GM21717 (cell line): ENCODE measurements at regions not wholly inside any gene's neighbourhood (a gene's known extent, or its start where the extent isn't known, plus 50 kb on each side); places are given as distances from the start of the nearest gene placed in this dataset.
"Not testable (repeated sequence)": the region's sequence is repeated elsewhere in the genome, so short reads cannot be mapped to it uniquely, and the experiment has no call there.

Experiments
- ATAC-seq: cut with Tn5 transposase; IDR thresholded peaks from one replicate; pipeline ENCODE4 v1.9.1; 2021; ENCODE audit warnings: mild to moderate bottlenecking, moderate library complexity; ENCODE audit not compliant: unreplicated experiment

DNA sequence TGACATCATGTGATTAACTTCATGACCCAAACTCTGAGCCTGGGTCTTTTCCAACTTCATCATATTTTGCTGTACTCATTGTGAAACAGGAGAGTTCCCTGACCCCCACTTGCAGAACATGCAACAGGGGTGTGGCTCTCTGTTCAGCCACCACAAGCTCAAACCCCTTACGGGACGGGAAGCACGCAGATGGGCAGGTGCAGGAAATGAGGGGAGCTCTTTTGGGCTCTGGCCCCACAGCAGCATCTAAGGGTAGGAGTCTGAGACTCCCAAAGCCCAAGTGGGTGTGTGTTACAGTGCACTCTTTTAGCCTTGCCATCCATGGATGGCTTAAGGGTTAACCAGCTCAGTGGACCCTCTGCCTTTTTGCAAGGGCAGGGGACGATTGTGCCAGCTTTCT is 599.5 kb upstream of the SMIM31 start:
- no peak for ATAC-seq

DNA sequence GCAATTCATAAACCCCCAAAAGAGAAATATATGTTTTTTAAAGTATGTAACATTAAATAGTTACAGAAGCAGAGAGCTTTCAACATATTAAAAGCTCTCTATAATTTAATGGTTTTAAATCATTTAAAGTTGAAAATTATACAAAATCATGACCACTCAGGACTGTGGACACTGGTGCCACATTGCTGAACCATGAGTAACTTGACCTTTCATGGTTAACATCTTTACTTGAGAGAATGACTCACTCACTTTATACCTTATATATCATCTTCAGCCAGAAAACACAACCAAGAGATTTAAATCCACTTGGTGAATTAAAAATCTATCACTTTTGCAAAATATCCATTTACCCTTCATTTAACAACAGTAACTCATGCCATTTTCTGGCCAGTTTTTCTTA is 584.3 kb upstream of the SMIM31 start:
- no peak for ATAC-seq

DNA sequence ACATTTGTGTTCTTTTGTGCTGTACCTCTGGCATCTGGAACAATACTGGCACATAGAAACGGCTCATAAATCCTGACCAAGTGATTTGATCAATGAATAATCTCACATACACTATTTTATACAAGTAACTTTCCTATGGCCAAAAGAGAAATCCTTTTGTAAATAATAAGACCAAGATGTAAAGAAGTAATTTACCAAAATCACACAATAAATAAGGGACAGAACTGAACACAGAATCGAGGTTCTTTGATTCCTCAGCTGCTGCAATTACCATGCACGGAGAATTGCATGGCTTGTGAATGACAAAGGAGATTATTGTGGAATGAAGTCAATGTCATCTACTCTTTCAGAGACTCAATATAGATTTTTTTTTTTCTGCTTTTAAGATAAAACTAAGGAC is 576.8 kb upstream of the SMIM31 start:
- ATAC-seq: no peak

DNA sequence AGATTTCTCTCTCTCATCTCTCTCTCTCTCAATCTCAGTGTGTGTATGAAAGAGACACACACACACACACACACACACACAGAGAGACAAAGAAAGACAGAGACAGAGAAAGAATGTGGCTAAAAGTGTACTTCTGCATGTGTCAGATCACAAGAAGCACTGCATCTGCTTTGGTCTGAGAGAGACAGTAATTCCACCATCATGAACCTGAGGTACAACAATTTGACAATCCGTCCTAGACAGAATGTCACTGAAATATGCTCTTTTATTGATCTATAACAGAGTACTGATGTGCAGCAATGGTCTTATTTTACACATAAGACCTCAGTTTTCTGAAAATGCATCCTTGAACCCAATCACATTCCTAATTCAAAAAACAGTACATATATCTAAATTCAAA is 576.2 kb upstream of the SMIM31 start:
- ATAC-seq: no peak

DNA sequence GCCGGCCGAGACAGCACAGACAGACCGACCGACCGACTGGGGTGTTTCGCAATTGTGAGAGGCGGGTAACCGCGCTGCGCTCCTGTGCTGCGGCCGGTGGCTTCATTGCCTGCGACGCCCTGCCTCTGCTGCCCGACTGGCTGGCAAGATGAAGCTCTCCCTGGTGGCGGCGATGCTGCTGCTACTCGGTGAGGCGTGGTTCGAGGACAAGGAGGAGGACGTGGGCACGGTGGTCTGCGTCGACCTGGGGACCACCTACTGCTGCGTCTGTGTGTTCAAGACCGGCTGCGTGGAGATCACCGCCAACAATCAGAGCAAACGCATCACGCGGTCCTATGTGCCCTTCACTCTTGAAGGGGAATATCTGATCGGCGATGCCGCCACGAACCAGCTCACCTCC is 565.7 kb upstream of the SMIM31 start:
- ATAC-seq: no peak

DNA sequence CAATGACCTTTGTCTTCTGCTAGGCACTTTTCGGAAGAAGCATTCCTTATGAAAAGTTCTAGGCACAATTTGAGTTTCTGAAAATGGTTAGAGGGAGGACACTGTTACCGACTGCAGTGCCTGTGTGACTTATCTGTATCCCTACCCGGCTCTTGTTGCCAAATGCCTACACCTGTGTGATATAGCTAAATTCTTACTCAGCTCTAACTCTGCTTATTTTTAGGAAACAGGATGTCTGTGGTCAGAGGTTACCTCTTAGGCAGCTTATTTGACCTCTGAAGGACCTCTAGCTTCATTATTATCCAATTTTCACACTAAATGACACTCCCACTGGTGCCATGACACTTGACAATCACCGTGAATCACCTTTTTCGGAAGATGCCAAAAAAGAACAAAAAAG is 561.1 kb upstream of the SMIM31 start:
- no peak for ATAC-seq

DNA sequence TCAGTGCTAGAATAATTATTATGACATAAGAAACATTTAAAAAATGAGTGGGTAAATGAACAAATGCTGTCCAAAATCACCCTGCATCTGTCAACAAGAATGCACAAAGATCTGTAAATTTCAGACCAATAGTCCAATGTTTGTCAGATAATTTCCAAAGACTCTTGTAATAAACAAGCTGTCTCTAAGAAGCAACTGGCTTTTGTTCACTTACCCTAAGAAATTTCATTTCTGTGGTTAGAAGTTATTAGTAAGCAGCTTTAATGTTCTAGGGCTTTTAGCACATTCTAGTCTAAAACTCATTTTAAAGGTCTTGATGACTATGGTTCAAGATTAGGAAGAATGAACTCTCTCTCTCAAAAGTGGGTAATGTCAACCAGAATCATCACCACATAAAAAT is 560.3 kb upstream of the SMIM31 start:
- no peak for ATAC-seq

DNA sequence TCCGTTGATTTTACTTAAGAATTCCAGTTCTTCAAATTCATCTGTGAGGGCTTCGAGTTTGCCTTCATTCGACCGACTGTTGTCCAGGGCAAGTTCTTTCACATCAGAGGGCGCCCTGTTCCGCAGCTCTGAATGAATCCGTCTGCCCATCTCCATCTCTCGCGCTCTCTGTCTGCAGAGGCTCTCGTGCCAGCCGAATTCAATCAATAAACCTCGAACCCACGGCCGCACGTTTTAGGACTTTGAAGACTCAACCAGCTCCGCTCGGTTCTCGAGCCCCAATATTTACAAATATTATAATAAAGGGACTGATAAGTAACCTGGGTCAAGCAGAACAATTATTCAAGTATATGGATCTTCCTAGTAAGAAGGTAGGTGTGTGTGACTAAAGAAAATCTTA is 556.4 kb upstream of the SMIM31 start:
- no peak for ATAC-seq

DNA sequence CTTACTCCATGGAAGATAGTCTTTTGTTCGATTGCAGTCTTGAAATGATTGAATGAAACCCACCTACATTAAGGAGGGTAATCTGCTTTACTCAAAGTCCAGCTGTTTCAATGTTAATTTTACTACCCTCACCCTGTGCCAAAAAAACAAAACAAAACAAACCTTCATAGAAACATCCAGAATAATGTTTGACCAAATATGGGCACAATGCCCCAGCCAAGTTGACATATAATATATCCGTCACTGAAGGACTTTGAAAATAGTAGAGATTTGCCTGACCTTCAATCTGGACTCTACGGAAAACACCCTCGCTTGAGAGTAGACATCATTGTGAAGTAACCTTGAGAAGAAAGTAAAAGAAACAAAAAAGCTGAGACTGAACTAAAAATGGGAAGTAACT is 550.5 kb upstream of the SMIM31 start:
- ATAC-seq: no peak

DNA sequence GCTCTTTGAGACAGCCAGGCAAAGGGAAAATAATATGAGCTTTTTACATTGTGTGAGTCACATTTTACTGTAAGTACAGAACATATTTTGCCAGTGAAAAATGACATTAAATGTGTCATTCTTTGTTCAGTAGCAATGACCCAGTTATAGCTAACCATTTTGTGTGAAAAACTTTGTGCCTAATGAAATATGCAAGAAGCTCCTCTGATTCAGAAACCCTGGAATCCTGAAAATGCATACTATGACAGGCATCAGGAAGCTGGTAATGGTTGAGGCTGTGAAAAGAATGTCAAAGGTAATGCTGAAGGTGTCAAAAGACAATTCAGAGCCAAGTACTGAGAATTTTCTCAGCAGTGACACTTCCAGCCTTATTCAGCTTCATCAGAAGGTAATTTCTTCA is 549.5 kb upstream of the SMIM31 start:
- ATAC-seq: no peak

DNA sequence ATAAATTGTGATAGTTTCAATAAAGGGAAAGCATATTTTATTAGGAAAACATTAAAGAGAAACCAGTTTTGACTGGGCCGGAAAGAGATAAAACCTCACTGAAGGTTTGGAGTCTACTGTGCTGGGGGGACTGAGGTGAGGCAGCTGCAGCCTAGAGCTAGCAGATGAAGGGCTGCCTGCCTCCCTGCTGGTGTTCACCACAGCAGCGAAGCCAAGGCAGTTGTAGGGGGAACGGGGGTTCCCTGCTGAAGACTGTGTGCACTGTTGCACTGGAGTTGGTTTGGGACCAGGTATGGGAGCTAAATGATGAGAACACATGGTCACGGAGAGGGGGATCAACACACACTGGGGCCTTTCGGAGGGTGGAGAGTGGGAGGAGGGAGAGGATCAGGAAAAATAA is 546.5 kb upstream of the SMIM31 start:
- no peak for ATAC-seq

DNA sequence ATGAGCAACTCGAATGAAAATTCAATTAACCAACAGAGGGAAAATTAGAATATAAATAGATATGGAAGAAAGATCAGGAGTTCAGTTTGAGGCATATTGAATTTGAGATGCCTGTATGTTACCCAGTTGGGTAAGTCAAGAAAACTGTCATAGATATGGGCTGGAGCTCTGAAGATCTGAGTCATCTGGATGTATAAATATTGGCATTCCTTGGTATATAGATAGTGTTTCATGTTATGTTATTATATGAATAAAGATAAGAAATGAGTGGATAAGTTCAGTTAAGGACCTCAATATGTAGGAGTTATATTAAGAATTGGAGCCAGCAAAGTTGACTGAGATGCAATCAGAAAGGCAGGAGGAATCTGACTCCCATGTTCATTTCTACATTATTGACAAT is 543.6 kb upstream of the SMIM31 start:
- no peak for ATAC-seq

DNA sequence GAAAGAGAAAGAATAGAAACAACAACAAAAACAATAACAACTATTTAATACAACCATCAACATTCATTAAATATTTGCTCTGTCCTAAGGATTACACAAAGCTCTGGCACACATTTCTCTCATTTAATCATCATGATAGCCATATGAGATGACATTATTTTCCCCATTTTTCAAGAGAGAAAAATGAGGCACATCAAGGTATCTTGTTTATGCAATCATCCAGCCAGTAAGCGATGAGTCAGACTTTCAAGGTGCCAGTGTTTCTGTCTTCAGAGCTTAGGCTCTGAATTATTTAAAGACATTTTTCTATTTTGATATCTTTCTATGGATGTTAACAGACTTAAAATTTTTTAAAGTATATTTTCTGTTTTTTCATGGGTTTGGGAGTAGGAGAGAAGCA is 541.8 kb upstream of the SMIM31 start:
- no peak for ATAC-seq

DNA sequence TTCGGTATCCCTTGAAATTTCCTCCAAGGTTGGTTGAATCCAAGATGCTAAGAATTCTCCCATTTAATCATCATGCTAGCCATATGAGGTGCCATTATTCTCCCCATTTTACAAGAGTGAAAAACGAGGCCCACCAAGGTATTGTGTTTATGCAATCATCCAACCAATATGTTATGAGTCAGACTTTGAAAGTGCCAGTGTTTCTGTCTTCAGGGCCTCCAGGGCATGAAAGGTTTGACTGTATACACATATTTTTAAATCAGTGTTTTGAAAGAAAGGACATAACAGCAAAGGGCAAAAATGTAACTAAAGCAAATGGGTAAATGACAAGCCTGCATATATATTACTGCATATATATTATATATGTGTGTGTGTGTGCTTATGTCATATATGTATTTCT is 541.2 kb upstream of the SMIM31 start:
- ATAC-seq: no peak

DNA sequence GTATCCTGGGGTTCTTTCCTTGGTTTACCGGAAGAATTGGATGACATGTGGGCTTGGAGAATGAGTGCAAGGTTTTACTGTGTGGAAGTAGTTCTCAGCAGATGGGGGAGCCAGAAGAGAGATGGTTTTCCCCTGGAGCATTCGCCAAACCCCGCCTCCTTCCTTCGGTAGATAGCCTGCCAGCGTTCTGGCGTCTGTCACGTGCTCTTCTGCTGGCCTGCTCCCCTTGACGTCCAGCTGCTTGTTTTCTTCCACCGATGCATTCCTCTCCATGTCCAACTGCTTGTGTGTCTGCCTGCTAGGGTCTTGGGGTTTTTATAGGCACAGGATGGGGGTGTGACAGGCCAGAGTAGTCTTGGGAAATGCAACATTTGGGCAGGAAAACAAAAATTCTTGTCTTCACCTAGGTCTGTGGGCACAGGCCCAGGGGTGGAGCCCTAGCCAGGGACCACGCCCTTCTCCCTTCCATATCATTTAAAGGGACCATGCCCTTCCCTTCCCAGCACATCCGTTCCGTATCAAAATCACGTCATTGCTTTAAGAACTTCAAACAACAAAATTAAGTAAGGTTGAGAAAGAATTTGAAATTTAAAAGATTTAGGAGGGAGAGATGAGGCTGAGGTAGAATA is 538.7 kb upstream of the SMIM31 start:
- no peak for ATAC-seq

DNA sequence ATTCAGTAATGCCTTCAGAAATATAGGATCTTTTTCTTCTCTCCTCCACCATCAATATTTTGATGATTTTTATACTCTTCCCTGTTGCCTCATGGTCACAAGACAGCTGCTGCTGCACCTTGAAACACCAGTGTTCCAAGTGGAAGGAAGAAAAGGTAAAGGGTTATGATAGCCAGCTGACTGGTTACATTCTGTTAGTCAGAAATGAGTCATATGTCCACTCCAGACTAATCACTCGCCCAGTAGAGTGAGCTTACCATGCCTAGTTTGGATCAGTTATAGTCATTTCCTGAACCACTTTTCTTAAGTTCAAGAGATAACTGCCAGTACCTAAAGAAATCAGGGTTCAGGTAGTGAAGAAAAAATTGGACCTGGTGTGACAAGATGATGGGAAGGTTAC is 532.3 kb upstream of the SMIM31 start:
- ATAC-seq: no peak

DNA sequence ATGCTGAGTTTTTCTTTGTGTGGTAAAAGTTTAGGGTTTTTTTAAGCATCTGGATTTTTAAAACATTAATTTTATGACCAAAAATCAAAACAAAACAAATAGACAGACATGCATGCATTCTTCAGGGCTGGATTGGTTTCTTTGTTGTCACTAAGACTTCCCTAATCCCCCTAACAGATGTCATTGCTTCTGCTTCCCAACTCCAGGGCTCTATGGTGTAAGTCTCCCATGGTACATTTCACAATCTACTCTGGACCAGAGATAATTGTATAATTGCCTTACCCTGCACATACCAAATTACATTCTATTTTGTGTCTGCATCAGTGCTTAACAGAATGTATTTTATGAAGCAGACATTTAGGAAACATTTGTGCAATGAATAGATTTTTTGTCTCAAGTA is 529.1 kb upstream of the SMIM31 start:
- ATAC-seq: no peak

DNA sequence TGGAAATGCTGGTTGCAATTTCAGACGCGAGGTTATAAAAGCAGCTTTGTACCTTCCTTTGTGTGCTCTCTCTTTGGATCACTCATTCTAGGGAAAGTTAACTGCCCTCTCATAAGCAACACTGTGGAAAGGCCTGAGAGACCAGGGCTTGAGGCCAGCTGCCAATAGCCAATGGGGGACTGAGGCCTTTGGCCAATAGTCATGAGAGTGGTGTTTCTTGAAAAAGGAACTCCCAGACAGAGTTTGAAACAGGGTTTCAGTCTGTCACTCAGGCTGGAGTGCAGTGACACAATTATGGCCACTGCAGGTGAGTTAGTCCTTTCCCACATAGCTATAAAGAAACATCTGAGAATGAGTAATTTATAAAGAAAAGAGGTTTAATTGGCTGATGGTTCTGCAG is 524.7 kb upstream of the SMIM31 start:
- ATAC-seq: no peak

DNA sequence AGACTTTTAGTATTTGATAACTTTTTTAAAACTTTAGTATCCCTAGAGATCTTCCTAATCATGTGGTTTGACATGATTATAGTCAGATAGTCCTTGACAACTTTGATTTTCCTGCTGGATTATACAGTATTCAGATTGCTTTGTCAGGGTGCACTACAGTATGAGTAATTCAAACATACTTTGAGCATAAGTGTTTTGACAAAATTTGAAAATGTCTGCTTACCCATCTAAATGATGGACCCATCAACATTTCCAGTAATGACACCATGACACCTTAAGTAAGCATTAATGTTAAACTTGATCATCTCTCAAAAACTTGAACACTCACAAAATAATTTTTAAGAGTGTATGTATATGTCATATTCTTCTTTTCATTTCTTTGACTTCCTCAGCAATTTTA is 514.5 kb upstream of the SMIM31 start:
- no peak for ATAC-seq

DNA sequence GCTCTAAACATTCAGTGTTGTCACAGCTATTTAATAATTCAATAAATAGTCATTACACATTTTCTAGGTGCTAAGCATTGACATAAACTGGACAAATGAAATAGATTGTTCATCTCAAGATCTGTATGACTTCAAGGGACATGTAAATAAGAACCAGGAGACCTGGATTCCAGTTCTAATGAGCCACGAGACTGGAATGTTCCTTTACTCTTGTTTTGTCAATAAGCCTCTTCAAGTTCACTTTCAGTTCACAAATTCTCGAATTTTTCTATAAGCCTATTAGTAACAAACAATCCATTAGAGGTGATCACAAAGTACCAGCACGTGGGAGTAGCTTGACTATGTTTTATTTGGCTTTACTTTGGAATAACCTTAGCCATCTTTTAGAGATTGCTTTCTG is 514.0 kb upstream of the SMIM31 start:
- ATAC-seq: no peak

DNA sequence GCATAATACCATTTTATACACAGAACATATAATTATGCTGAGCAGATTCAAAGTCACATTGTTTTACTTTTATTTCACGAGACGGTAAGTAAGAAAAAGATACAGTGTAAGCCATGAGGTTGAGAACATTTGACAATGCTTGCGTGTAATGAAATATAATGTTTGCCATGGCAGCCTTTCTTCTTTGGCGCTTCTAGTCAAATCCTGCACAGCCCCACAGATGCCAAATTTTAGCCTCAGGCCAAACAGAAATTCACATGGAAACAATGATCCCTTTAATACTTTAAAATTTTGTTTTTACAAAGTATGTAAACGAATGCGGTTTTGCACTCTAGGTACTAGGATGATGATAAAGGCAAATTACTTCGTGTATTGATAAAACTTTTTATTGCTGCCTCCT is 502.7 kb upstream of the SMIM31 start:
- no peak for ATAC-seq

DNA sequence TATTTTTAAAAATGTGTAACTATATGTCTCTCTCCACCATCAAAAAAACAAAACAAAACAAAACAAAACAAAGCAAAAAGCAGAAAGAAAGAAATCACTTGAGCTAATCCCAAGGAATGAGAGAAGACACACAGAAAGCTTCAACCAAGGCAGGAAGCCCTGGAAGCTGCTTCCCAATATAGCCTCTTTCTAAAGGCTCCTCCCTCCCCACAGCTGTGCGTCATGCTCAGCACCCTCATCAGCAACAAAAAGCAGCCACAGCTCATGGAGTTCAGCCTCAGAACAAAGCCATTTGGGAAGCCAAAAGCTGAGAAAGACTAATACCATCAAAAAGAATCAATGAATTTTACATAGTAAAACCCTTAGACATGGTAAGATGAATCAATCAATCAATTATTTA is 501.6 kb upstream of the SMIM31 start:
- no peak for ATAC-seq

DNA sequence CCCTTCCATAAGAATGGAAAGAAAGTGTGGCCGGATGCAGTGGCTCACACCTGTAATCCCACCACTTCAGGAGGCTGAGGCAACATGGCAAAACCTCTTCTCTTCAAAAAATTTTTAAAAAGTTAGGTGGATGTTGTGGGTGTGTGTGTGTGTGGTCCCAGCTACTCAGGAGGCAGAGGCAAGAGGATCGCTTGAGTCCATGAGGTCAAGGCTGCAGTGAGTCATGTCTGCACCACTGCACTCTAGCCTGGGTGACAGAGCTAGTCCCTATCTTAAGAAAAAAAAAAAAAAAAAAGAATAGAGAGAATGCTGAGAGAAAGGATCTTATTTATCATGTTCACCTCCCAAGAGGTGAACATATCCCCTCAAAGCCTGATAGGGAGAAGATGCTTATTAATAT is 492.1 kb upstream of the SMIM31 start:
- ATAC-seq: no peak

DNA sequence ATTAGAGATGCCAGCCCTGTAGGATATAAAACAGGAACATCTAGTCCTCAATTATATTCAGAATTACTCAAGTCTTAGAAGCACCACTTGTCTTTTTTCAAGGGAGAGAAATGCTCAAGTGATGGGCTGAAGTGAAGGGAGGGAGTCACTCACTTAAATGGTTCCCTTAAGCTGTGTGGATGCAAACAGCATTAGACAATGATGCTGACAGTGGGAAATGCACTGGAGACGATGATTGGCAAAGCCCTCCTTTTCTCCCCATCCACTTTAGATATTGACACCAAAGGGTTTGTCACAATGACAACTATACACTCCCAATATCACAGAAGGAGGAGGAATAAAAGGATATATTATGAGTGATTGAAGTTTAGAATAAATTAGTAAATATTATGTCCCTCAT is 491.4 kb upstream of the SMIM31 start:
- ATAC-seq: not testable (repeated sequence)
